ENCODE measurements at regions not wholly inside any gene's neighbourhood (a gene's known extent, or its start where the extent isn't known, plus 50 kb on each side); places are given as distances from the start of the nearest gene placed in this dataset.

GRCh38 chr3:64344721-64345207 lies 119.5 kb upstream of the PRICKLE2 start:
- no peak for TF ChIP-seq CTCF (conservative IDR thresholded peaks at IDR 0.05; ENCODE audit: low read depth, low read length)
- no peak for TF ChIP-seq EZH2 (IDR thresholded peaks at IDR 0.05; ENCODE audit: borderline replicate concordance, low read depth, low read length, poor library complexity, severe bottlenecking)

Measured in A673 (cell line).